ENCODE measurements at regions not wholly inside any gene's neighbourhood (a gene's known extent, or its start where the extent isn't known, plus 50 kb on each side); places are given as distances from the start of the nearest gene placed in this dataset.

- Histone ChIP-seq H3K4me1 (ENCODE audit: control insufficient read depth, extremely low read depth, insufficient read depth, low read length) (no peaks in the 10 kb centered on the region), H3K9ac (ENCODE audit: control insufficient read depth, extremely low read depth, insufficient read depth, low read length) (no peak overlapping the region), H3K9me3 (ENCODE audit: control insufficient read depth, low read depth, low read length) (peaks cover 2% of the 10 kb centered on the region), H3K27me3 (ENCODE audit: control insufficient read depth, extremely low read depth, insufficient read depth, low read length) (no peaks in the 10 kb centered on the region), H3K27ac (ENCODE audit: control insufficient read depth, insufficient read depth, low read length) (no peak overlapping the region), H3K9me1 (ENCODE audit: control insufficient read depth, extremely low read depth, insufficient read depth, low read length) (no peaks in the 10 kb centered on the region), H3K4me3 (ENCODE audit: control insufficient read depth in 2 of 3, extremely low read depth in 1 of 3, insufficient read depth in 2 of 3, low read depth in 1 of 3, low read length in 3 of 3) (no peak overlapping the region), H4K20me1 (ENCODE audit: control insufficient read depth, extremely low read depth, insufficient read depth, low read length) (no peaks in the 10 kb centered on the region), H3K36me3 (ENCODE audit: control insufficient read depth in 2 of 2, extremely low read depth in 1 of 2, insufficient read depth in 2 of 2, low read length in 2 of 2) (no peaks in the 10 kb centered on the region), H3K4me2 (ENCODE audit: control insufficient read depth, extremely low read depth, insufficient read depth, low read depth, low read length) (no peak overlapping the region), H2AFZ (ENCODE audit: control insufficient read depth, low read length) (no peak overlapping the region), H3K79me2 (ENCODE audit: control insufficient read depth, insufficient read depth, low read length) (no peaks in the 10 kb centered on the region)
- dilution Hi-C loops (cut with MboI; ENCODE audit: extremely low pct_ligation_motif_present, low sequenced_read_pairs), result no loop called here
- TF ChIP-seq CTCF (optimal IDR thresholded peaks at IDR 0.05 in 1 of 3, IDR thresholded peaks at IDR 0.05 in 1 of 3, conservative IDR thresholded peaks at IDR 0.05 in 1 of 3; ENCODE audit: extremely low read depth in 1 of 3, insufficient read depth in 2 of 3, low read length in 3 of 3), result no peak
- no peak for TF ChIP-seq EZH2 (IDR thresholded peaks at IDR 0.05; ENCODE audit: low read length)
- FAIRE-seq, result no peak
- DNase-seq (ENCODE audit: low read depth, low spot score), result no peak
Measured at GRCh38 chr7:155203059-155203881, 94.4 kb upstream of the INSIG1 start.

GRCh38 chr7:155203882-155204691, 93.6 kb upstream of the INSIG1 start:
- DNase-seq (ENCODE audit: low read depth, low spot score) (no peak), FAIRE-seq (no peak)
- Histone ChIP-seq H3K4me3 (ENCODE audit: control insufficient read depth in 2 of 3, extremely low read depth in 1 of 3, insufficient read depth in 2 of 3, low read depth in 1 of 3, low read length in 3 of 3) (no peak overlapping the region), H3K27ac (ENCODE audit: control insufficient read depth, insufficient read depth, low read length) (no peak overlapping the region), H3K9ac (ENCODE audit: control insufficient read depth, extremely low read depth, insufficient read depth, low read length) (no peak overlapping the region), H3K36me3 (ENCODE audit: control insufficient read depth in 2 of 2, extremely low read depth in 1 of 2, insufficient read depth in 2 of 2, low read length in 2 of 2) (no peaks in the 10 kb centered on the region), H3K4me1 (ENCODE audit: control insufficient read depth, extremely low read depth, insufficient read depth, low read length) (no peaks in the 10 kb centered on the region), H3K9me1 (ENCODE audit: control insufficient read depth, extremely low read depth, insufficient read depth, low read length) (no peaks in the 10 kb centered on the region), H3K79me2 (ENCODE audit: control insufficient read depth, insufficient read depth, low read length) (no peaks in the 10 kb centered on the region), H3K9me3 (ENCODE audit: control insufficient read depth, low read depth, low read length) (peaks cover 2% of the 10 kb centered on the region), H4K20me1 (ENCODE audit: control insufficient read depth, extremely low read depth, insufficient read depth, low read length) (no peaks in the 10 kb centered on the region), H2AFZ (ENCODE audit: control insufficient read depth, low read length) (no peak overlapping the region), H3K4me2 (ENCODE audit: control insufficient read depth, extremely low read depth, insufficient read depth, low read depth, low read length) (no peak overlapping the region), H3K27me3 (ENCODE audit: control insufficient read depth, extremely low read depth, insufficient read depth, low read length) (no peaks in the 10 kb centered on the region)
- dilution Hi-C loops (cut with MboI; ENCODE audit: extremely low pct_ligation_motif_present, low sequenced_read_pairs), result no loop called here
- TF ChIP-seq EZH2 (IDR thresholded peaks at IDR 0.05; ENCODE audit: low read length), result no peak
- TF ChIP-seq CTCF (optimal IDR thresholded peaks at IDR 0.05 in 1 of 3, IDR thresholded peaks at IDR 0.05 in 1 of 3, conservative IDR thresholded peaks at IDR 0.05 in 1 of 3; ENCODE audit: extremely low read depth in 1 of 3, insufficient read depth in 2 of 3, low read length in 3 of 3), result no peak

Data from keratinocyte (primary cell).